Renal pelvis (tissue), 1 donor: ENCODE measurements at regions not wholly inside any gene's neighbourhood (a gene's known extent, or its start where the extent isn't known, plus 50 kb on each side); places are given as distances from the start of the nearest gene placed in this dataset.
"Not testable (repeated sequence)": the region's sequence is repeated elsewhere in the genome, so short reads cannot be mapped to it uniquely, and the experiment has no call there.

Experiments
- DNase-seq: peaks from one replicate; pipeline ENCODE4 v3.0.0-alpha.2; 2013

DNA sequence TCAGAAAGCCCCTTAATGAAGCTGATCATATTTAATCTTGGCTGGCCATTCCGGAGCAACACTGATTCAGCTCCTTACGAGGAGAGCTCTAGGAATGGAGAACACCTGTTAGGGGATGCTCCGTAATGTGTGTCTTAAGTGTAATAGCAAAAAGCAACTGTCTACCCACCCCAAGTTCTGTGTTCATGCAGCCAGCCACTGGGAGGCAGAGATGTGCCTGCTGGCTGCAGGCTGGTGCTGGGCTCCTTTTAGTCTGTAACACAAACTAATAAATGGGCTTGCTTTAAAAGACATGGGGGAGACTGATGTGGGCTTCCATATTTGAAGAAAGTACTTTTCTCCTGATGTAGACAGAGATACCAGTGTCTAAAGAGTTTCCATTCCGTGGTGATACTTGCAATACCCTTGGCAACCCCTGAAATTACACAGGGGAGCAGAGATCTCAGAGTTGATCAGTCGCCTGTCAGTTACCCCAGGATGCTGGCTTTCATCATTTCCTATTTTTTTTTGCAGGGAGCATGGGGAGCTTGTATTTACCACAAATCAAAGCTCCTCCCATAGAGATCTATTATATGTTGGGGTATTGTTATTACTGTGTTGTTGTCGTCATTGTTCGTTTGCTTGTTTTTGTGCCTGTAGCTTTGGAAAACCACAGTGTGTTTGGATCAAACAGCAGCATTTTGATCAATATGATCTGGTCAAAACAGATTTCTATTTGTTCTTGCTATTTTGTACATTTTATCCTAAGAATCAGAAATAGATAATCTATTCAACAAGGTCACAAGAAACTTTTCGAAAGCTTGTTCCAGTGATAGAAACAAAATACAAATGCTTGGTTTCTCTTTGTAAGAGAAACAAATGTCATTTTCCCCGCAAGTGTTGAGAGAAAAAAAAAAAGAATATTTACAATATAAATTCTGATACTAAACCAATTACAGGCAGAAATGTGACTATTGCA, 65.8 kb downstream of the MTX3 start:
- no peak for DNase-seq

DNA sequence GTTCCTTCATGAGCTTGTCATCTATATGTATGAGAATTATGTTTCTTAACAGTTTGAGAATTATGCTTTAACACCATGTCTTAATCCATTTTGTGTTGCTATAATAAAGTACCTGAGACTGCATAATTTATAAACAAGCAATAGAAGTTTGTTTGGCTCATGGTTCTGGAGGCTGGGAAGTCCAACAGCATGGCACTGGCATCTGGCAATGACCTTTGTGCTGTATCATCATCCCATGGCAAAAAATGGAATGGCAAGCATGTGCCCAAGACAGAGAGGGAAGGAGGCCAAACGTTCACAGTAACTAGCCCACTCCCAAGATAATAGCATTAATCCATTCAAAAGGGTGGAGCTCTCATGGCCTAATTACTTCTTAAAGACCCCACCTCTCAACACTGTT, 67.6 kb downstream of the MTX3 start:
- no peak for DNase-seq

DNA sequence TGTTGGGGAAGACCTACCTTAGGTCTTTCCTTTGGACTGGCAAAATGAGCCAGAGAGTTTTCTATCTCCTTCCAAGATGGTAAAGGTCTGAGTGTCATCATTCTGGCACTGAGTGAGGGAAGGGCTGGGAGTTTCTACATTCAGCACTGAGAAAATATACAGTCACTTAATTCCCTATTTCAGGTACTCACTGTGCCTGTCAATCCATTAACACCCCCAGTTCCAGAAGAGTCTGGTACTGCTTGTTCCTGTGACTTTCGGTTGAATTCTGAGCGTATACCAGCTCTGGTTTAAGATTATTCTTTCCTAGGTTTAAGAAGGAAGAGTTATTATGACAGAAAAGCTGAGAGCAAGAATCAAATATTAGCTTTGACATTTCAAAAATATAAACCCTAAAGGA, 68.4 kb downstream of the MTX3 start:
- no peak for DNase-seq

DNA sequence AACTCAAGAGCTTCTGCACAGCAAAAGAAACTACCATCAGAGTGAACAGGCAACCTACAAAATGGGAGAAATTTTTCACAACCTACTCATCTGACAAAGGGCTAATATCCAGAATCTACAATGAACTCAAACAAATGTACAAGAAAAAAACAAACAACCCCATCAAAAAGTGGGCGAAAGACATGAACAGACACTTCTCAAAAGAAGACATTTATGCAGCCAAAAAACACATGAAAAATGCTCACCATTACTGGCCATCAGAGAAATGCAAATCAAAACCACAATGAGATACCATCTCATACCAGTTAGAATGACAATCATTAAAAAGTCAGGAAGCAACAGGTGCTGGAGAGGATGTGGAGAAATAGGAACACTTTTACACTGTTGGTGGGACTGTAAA, 83.6 kb downstream of the MTX3 start:
- not testable (repeated sequence) for DNase-seq

DNA sequence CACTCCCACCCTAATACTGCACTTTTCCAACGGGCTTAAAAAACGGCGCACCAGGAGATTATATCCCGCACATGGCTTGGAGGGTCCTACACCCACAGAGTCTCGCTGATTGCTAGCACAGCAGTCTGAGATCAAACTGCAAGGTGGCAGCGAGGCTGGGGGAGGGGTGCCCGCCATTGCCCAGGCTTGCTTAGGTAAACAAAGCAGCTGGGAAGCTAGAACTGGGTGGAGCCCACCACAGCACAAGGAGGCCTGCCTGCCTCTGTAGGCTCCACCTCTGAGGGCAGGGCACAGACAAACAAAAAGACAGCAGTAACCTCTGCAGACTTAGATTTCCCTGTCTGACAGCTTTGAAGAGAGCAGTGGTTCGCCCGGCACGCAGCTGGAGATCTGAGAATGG, 88.5 kb downstream of the MTX3 start:
- not testable (repeated sequence) for DNase-seq

DNA sequence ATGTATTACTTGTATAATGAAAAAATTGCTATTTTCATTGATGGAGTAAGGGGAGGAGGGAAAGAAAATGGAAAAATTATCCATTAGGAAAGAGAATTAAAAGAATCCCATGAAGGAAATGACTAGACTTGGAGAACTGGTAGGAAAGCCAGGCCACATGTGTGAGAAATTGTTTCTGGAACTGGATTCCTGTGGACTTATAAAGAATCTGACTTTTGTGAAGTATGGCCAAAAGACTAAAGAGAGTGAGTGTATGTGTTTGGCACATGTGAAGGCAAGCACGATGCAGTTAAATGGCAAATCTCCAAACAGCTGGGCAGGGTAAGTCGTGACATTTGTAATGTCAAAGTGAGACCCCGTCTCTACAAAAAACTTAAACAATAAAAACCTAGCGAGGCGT, 89.4 kb downstream of the MTX3 start:
- DNase-seq, result no peak

DNA sequence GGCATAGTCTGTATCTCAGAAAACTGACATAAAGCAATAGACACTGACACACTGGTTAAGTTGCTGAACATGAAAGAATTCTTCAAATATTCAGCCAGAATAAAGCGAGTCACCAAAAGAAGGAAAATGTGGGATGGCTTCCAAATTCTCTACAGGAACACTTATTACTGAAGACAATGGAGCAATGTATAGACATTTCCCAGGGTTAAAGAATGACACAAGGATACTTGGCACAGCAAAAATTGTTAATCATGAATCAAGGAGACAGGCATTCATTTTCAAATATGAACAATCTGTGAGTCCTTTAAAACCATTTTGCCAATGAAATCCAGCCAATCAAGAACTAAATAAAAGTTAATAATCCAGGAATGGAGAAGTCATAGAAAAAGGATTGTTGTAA, 92.5 kb downstream of the MTX3 start:
- DNase-seq, result no peak

DNA sequence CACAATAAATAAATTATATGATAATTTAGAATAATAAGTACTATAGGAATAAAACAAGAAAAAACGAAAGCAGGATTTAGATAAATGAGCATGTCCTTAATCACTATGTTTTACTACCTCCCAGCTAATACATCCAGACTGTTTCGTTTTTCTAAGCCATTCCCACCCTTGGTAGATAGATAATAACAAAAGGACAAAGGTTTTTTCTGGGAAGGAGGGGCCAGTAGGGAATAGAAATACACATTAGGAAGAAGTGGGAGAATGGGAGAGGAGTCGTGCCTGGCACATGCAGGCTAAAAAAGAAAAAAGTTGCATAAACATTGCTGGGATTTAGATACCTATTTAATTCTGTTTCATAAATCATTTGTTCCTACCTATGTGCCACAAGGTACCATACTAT, 97.1 kb downstream of the MTX3 start:
- no peak for DNase-seq

DNA sequence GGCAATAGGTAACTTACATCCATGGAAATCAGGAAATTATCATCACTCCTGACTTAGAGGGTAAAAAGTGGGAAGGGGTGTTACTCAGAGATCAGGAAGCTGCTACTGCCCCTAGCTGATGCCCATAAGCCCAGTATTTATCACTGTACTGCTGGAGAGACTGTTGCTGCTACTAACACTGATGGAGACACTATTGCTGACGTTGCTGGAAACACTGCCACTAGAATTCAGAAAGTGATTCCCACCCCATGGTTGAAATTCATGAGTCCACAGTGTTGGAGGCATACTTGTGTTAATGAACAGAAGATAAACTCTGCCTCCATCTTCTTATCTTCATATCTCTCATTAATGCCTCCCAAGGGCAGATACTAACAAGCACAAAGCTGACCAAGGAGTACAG, 97.6 kb downstream of the MTX3 start:
- no peak for DNase-seq

DNA sequence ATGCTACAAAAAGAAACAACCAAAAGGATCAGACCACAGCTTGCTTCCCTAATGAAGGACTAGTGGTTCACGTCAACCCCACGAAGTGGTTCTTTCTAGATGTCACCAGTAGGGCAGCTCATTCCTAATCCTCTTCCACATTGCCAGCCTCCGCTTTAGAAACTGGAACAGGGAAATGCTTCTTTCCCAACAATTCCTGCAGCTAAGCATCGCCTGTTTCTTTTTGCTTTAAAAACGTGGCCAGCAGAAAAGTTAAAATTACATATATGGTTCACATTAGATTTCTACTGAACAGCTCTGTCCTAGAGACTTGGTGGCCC, 100.2 kb downstream of the MTX3 start:
- DNase-seq, result no peak

DNA sequence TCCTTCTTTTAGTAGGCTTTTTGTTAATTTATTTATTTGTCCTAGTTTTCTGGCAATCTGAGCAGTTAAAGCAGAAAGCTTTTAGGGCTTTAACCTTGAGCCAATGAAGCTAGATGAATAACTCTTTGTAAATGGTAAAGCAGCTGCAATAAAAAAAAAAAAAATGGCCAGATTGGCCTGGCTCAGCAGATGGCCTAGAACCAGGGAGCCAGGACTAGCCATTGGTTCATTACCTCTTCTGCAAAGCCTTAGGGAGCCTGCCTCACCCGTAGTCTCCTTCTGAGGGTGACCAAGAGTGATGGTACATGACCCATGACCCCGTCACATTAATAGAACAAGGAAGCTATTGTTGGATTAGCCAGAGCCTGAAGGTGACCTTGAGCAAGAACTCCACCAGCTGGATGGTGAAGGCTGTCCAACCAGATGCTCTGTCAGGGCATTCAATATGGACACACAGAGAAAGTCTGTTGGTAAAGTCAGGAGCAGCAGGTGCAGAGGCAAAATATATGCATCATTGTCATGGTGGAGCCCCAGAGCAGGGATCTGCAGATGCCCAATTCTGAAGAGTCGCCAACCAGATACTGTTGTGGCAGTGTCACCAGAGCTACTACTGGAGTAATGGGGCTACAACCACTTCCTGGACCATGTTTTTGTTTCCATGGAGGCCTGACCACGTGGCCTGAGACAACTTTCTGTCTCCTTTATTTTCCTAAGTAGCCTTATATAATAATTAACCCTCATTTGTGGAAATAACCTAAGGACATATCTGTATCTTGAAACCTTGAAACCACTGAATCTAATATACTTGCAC, 100.7 kb downstream of the MTX3 start:
- no peak for DNase-seq

DNA sequence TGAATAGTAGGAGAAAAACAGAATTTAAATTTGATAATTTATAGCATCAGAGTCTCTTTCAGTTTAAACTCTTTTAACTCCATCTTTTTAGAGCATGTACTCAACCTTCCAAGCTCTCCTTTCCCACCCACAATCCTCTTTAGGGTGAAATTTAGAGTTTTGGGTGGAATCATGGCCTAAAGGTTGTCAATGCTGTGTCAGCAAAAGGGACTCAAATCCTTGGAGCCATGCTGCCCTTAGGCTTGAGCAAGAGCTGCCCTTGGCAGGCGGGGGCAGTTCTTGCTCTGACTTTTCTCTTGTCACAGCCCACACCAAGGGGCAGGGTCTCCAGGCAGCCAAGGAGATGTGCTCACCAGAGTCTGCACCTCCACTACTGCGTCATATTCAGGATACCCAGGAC, 102.4 kb downstream of the MTX3 start:
- DNase-seq, result no peak

DNA sequence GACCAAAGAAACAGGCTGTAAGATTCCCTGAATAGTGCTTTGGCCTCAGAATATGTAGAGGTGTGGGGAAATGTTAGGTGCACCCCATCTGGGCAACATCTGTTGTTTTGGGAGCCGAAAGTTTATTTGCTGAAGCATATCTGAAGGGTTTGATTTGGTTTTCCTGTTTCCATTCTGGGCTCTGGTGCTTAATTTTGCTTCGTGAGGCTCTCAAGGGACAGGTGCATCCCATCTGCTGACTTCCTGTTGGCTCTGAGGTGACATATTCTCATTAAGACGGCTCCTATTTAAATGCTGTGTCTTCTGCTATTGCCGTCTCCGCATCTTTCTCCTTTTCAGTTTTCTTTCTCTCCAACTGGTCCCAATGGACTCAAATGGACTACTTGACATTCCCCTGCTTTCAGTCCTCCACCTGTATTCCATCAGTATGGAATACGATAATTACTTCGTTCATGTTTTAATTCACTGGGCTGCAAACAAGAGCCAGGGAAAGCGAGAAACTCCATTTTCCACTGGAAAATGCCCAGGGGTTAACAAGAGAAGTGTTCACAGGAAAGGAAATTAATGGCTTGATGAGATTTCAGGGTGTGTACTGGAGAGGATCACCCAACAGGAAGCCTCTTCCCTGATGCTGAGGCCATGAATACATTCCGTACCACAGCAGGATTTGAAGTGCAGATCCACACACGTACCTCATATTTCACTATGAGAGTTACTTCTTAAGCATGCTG, 104.0 kb downstream of the MTX3 start:
- DNase-seq, result no peak

DNA sequence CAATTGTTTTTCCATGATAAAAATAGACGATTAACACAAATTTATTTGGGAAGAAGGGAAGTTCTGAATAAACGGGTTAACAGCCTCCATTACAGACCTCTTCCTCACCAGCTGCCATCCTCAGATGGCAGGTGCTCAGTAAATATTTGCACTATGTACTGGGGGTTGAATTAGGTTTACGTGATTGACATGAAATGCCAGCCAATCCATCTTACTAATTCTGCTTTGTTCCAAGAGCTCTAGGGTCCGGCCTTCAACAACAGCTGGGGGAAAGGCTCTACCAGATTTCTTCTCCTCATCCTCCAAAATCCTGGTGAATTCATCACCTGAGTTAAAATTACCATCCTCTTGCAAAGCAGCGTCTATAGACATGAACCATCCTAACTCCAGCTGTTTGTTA, 104.6 kb downstream of the MTX3 start:
- DNase-seq, result no peak

DNA sequence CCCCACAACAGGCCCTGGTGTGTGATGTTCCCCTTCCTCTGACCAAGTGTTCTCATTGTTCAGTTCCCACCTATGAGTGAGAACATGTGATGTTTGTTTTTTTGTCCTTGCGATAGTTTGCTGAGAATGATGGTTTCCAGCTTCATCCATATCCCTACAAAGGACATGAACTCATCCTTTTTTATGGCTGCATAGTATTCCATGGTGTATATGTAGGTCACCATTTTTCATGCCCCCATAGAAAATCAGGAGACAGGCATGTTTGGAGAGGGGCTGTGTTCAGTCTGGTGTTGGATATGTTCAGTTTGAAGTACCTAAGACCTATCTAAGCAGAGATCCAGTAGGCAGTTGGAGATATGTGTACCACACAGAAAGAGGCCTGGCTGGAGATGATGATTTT, 111.2 kb downstream of the MTX3 start:
- DNase-seq, result not testable (repeated sequence)

DNA sequence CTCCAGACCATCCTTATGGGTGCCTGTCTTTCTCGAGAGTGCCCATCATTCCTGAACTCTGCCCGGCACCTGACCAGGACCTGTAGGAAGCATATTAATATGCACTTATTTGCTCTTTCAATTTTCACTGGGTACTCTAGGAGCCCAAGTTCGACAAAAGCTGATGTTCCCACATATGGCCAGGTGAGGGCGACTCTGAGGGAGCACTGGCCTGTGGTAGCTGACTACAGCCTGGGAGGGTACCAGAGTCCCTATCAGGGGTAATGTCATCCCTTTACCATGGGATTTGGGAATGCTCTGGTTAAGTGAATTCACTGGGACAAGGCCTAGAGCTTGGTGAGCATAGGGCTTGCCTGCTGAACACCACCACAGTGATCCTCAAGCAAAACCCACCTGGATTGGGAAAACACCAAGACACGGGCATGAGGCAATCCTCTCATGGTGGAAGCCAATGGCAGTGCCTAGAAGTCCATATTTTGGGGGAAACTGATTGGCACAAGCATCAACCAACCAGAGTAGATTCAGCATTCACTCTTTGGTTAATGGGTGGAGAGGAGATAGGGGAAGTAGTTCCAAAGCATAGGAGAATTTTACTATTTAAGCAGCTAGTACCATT, 112.2 kb downstream of the MTX3 start:
- no peak for DNase-seq

DNA sequence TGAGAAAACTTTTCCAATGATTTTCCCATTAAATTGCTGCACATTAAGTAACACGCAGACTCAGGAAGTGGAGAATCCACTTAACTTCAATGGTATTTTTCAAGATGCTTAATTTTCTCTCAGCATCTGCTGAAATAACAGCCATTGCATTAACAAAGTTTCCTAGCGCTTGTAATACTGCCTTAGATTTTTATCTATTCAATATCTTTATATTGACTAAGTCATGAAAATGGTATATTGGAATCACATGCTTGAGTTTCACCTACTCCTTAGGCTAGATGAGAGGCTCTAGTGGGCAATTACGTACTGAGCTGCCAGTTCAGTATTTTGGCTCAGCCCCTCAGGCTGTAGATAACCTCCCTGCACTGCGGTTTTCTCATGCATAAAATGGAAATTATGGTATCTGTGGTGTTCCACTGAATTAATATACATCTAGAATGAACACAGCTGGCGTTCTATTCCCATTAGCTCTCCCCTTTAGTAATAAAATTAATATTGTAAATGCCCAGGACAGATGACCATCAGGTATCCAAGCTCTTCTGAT, 112.9 kb downstream of the MTX3 start:
- no peak for DNase-seq

DNA sequence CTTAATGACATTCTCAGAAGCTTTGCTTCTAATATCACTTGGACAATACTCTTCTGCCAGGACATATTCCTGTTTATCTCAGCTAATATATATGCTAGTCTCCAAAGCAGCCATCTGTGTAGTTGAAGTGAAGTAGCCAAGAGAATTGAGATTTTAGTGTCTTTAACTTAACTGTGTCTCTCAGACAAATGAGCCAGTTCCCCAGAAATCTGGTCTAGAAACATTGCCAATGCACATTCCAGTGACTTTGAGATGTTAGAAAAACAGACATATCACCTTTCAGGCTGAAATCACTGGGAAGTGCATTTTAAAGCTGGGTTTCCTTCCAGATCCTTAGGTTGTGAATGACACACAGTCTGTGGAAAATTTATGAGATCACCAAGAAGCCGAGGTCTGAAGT, 114.6 kb downstream of the MTX3 start:
- no peak for DNase-seq

DNA sequence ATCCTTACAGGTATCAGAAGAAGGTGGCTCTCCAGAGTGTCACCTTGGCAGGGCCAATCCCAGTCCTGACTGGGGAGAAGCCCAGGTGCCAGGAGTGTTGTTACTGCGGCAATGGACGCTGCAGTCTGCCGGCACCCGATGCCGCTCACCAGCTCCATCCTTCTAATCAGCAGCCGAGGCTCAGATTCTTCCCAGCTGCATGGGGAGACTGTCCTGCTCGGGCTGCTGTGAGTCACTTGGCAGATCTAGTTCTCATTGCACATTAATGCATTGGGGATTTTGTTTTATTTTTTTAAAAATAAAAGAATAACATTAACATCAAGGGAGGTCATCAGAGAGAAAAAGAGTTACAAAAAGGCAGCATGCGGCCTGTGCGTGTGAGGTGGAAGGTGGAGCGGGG, 115.8 kb downstream of the MTX3 start:
- DNase-seq, result no peak

DNA sequence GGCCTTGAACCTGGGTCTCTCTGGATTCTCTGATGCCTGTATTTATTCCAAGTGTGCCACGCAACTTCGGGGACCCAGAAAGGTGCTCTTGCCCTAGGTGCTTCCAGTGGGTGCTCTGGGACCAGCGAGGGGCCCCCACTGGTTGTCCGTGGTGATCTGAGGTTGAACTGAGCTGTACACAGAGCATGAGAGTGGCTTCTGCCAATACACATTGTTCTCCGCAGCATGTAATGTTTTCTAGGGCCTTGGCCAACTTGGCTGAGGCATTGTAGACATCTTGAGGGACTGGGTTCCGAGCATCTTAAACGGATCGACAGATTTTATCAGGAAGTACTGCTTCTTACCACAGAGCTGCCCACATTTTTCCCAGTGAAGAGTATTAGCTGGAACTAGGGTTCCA, 117.9 kb downstream of the MTX3 start:
- no peak for DNase-seq

DNA sequence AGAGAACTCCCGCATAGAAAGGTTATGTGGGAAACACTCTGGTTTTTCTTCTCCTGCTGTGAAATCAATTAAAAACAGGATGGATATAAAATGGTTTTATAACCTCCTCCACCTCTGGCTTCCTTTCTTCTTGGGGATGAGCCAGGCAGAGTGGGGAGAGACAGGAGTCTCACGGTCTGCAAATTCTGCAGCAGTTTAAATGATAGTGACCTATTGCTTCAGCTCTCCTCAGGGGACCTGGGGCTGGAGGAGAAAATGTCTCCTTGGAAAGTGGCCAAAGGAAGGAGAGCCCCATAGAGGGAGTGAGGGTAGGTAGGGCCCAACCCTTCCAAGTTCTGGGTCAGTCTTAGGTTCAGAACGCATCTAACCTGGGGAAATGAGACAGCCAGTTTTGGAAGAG, 118.8 kb downstream of the MTX3 start:
- no peak for DNase-seq
